Endothelial cell of umbilical vein (primary cell): ENCODE measurements at regions not wholly inside any gene's neighbourhood (a gene's known extent, or its start where the extent isn't known, plus 50 kb on each side); places are given as distances from the start of the nearest gene placed in this dataset.

ENCODE experiments used
- BruUV-seq: library from RNA; stranded (reverse); fragments of 400-500 nt; replicated peaks from 2 replicates; lab custom pipeline; 2021; lab: Mats Ljungman, UMichigan
- CTCF ChIA-PET: fragments of 300-600, 350-600 bp; sonication (Branson Sonifier 250); formaldehyde crosslinking; loops from one replicate; lab custom pipeline; 2021; ENCODE audit warnings: antibody characterized with exemption, inconsistent platforms; lab: Charles Lee
- POLR2A ChIA-PET: fragments of 300-600, 350-600 bp; sonication (Branson Sonifier 250); formaldehyde crosslinking; loops from one replicate; lab custom pipeline; 2021; ENCODE audit warnings: antibody characterized with exemption, inconsistent platforms; lab: Charles Lee
- DNase-seq: peaks from one replicate; pipeline ENCODE4 v3.0.0-alpha.2; 2011; ENCODE audit warnings: low read depth, low spot score
- FAIRE-seq: peaks from 2 replicates; lab custom pipeline; 2011; peaks lifted over from hg19 to GRCh38; lab: Jason Lieb, UNC
- H2AFZ ChIP-seq: 2 replicates; pipeline ENCODE4 v1.6.0; 2012; ENCODE audit warnings: low read depth, low read length, control low read depth, inconsistent platforms
- H3K27ac ChIP-seq: 2 replicates; pipeline ENCODE4 v1.5.1; 2011; ENCODE audit warnings: low read depth, mild to moderate bottlenecking, control low read depth, low read length, moderate library complexity; ENCODE audit not compliant: insufficient read depth
- H3K27me3 ChIP-seq, 2 experiments: 2 replicates each; pipeline versions ENCODE4 v1.6.0 to v1.6.1; 2011; ENCODE audit warnings: low read length in 2 of 2, mixed read lengths in 1 of 2; ENCODE audit not compliant: control insufficient read depth in 2 of 2, insufficient read depth in 2 of 2
- H3K36me3 ChIP-seq, 2 experiments: 2 replicates in 1 of 2; 3 replicates in 1 of 2; pipeline ENCODE4 v1.5.1; 2011; ENCODE audit warnings: low read length in 2 of 2, mild to moderate bottlenecking in 1 of 2, moderate library complexity in 1 of 2; ENCODE audit not compliant: control insufficient read depth in 2 of 2, insufficient read depth in 2 of 2; ENCODE audit errors: extremely low read depth in 1 of 2
- H3K4me1 ChIP-seq: 3 replicates; pipeline ENCODE4 v1.5.1; 2011; ENCODE audit warnings: mild to moderate bottlenecking, low read length; ENCODE audit not compliant: control insufficient read depth, insufficient read depth; ENCODE audit errors: extremely low read depth
- H3K4me2 ChIP-seq: 2 replicates; pipeline ENCODE4 v1.6.1; 2011; ENCODE audit warnings: low read length, control low read depth, mixed read lengths; ENCODE audit not compliant: insufficient read depth
- H3K4me3 ChIP-seq, 3 experiments: fragments of 200-600 bp in 1 of 3; sonication (generic), shearing (Covaris generic) in 1 of 3; replicated peaks in 1 of 3; 2 replicates each; pipeline ENCODE4 v1.5.1; 2011 to 2016; ENCODE audit warnings: control low read depth in 3 of 3, low read length in 3 of 3, mild to moderate bottlenecking in 2 of 3, inconsistent platforms in 1 of 3, low read depth in 1 of 3, moderate library complexity in 1 of 3; ENCODE audit not compliant: insufficient read depth in 1 of 3
- H3K79me2 ChIP-seq: 2 replicates; pipeline ENCODE4 v1.6.0; 2012; ENCODE audit warnings: low read length, inconsistent platforms; ENCODE audit not compliant: control insufficient read depth, insufficient read depth
- H3K9ac ChIP-seq: replicated peaks from 2 replicates; pipeline ENCODE3; 2011; ENCODE audit warnings: low read length, control low read depth; ENCODE audit not compliant: insufficient read depth; ENCODE audit errors: extremely low read depth
- H3K9me1 ChIP-seq: replicated peaks from 3 replicates; pipeline ENCODE4 v1.6.0; 2011; ENCODE audit warnings: mild to moderate bottlenecking, low read length; ENCODE audit not compliant: control insufficient read depth, insufficient read depth; ENCODE audit errors: extremely low read depth
- H3K9me3 ChIP-seq: replicated peaks from 2 replicates; pipeline ENCODE4 v1.5.1; 2012; ENCODE audit warnings: low read length, inconsistent platforms; ENCODE audit not compliant: control insufficient read depth, insufficient read depth
- H4K20me1 ChIP-seq: replicated peaks from 2 replicates; pipeline ENCODE3; 2011; ENCODE audit warnings: mild to moderate bottlenecking, low read length; ENCODE audit not compliant: control insufficient read depth, insufficient read depth; ENCODE audit errors: extremely low read depth
- CTCF ChIP-seq, 2 donors: IDR thresholded peaks; 1 replicate in 1 of 2; 2 replicates in 1 of 2; pipeline ENCODE4 v1.5.1; 2011; ENCODE audit warnings: low read length in 2 of 2, mild to moderate bottlenecking in 2 of 2, moderate library complexity in 2 of 2, control low read depth in 1 of 2, inconsistent platforms in 1 of 2, low read depth in 1 of 2; ENCODE audit not compliant: insufficient read depth in 1 of 2; ENCODE audit errors: extremely low read depth in 1 of 2
- EZH2 ChIP-seq: IDR thresholded peaks from 2 replicates; pipeline ENCODE4 v1.6.1; 2012; ENCODE audit warnings: borderline replicate concordance, low read depth, mild to moderate bottlenecking, moderate library complexity, low read length, inconsistent platforms; ENCODE audit not compliant: severe bottlenecking
- FOS ChIP-seq: IDR thresholded peaks from 2 replicates; pipeline ENCODE4 v1.6.1; 2011; ENCODE audit warnings: mild to moderate bottlenecking, low read length, moderate library complexity, borderline replicate concordance; ENCODE audit not compliant: insufficient read depth
- GATA2 ChIP-seq: IDR thresholded peaks from 2 replicates; pipeline ENCODE4 v1.7.0; 2011; ENCODE audit warnings: low read depth, mild to moderate bottlenecking, moderate library complexity, mixed read lengths, low read length; ENCODE audit not compliant: insufficient read length, insufficient read depth
- MAX ChIP-seq: IDR thresholded peaks from 2 replicates; pipeline ENCODE4 v1.6.1; 2011; ENCODE audit not compliant: insufficient read depth, insufficient read length
- MYC ChIP-seq: IDR thresholded peaks from one replicate; pipeline ENCODE4 v1.6.1; 2011; ENCODE audit warnings: mild to moderate bottlenecking, low read depth, low read length
- POLR2AphosphoS5 ChIP-seq: IDR thresholded peaks from 2 replicates; pipeline ENCODE4 v1.6.1; 2012; ENCODE audit warnings: low read depth, mild to moderate bottlenecking, control low read depth, low read length, moderate library complexity; ENCODE audit not compliant: insufficient read depth
- dilution Hi-C: fragments of 300-500 bp; cut with MboI; formaldehyde crosslinking; loops from one replicate; pipeline ENCODE4 v1.15.0; 2019; ENCODE audit warnings: low sequenced_read_pairs; ENCODE audit not compliant: extremely low pct_ligation_motif_present
- intact Hi-C: fragments of 100-400 bp; cut with micrococcal nuclease; formaldehyde crosslinking; loops from one replicate; pipeline ENCODE4 v1.10.0; 2022

GRCh38 chr11:12611352-12611751 lies 62.9 kb upstream of the TEAD1 start:
- ChIA-PET CTCF (interaction anchor here (2.4 to 2.5 kb wide), 2 partner anchors 10 to 12 kb away, joined by 9 to 12 read pairs; no protein-coding TSS in a partner anchor), POLR2A (no interaction called here)
- Histone ChIP-seq H3K36me3 (no peaks in the 10 kb centered on the region), H2AFZ (no peak overlapping the region), H3K79me2 (no peaks in the 10 kb centered on the region), H3K27ac (no peak overlapping the region), H3K27me3 (peaks cover 11 to 23% of the 10 kb centered on the region in 2 experiments), H3K9ac (no peak overlapping the region), H3K4me3 (no peak overlapping the region), H3K4me2 (no peak overlapping the region), H3K4me1 (no peaks in the 10 kb centered on the region), H3K9me3 (no peaks in the 10 kb centered on the region), H4K20me1 (no peaks in the 10 kb centered on the region), H3K9me1 (no peaks in the 10 kb centered on the region)
- no peak for TF ChIP-seq EZH2
- no peak for TF ChIP-seq FOS
- TF ChIP-seq GATA2, result no peak
- TF ChIP-seq MYC, result no peak
- BruUV-seq, result no TSS peak
- dilution Hi-C loops (no loop called here), intact Hi-C loops (no loop called here)
- FAIRE-seq (no peak), DNase-seq (no peak)

GRCh38 chr11:12617632-12618031 lies 56.6 kb upstream of the TEAD1 start:
- TF ChIP-seq MAX (no peak), CTCF (IDR thresholded peaks at IDR 0.05; ENCODE audit: extremely low read depth in 1 of 2, insufficient read depth in 1 of 2, low read depth in 1 of 2, low read length in 2 of 2) (no peak), POLR2AphosphoS5 (no peak)
- Histone ChIP-seq H3K9me3 (no peaks in the 10 kb centered on the region), H3K4me2 (no peak overlapping the region), H2AFZ (no peak overlapping the region), H3K27ac (no peak overlapping the region), H3K27me3 (peaks cover 4 to 10% of the 10 kb centered on the region in 2 experiments), H3K79me2 (no peaks in the 10 kb centered on the region), H3K4me1 (no peaks in the 10 kb centered on the region), H4K20me1 (no peaks in the 10 kb centered on the region), H3K9me1 (no peaks in the 10 kb centered on the region), H3K4me3 (no peak overlapping the region), H3K9ac (no peak overlapping the region), H3K36me3 (no peaks in the 10 kb centered on the region)
- CTCF ChIA-PET, result interaction anchor here (1.4 kb wide), 1 partner anchor 18 kb away, joined by 3 read pairs; no protein-coding TSS in a partner anchor
- POLR2A ChIA-PET, result no interaction called here
- intact Hi-C loops, result no loop called here
- dilution Hi-C loops, result no loop called here
- BruUV-seq, result no TSS peak
- FAIRE-seq (no peak), DNase-seq (no peak)
